HG03442 (cell line): ENCODE measurements at regions not wholly inside any gene's neighbourhood (a gene's known extent, or its start where the extent isn't known, plus 50 kb on each side); places are given as distances from the start of the nearest gene placed in this dataset.

Experiments used
- ATAC-seq: cut with Tn5 transposase; IDR thresholded peaks from one replicate; pipeline ENCODE4 v1.9.1; 2021; ENCODE audit warnings: mild to moderate bottlenecking, moderate library complexity; ENCODE audit not compliant: unreplicated experiment

DNA sequence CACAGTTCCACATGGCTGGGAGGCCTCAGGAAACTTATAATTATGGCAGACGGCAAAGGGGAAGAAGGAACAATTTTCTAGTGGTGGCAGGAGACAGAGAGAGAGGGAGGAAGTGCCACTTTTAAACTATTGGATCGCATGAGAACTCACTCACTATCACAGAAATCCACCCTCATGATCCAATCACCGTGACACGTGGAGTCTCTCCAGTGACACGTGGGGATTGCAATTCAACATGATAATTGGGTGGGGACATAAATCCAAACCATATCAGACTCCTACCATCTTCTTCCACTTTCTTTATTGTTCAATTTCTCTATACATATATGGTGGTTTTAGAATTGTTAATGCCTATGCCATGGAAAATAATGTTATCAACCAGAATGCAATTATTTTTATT lies 103.7 kb upstream of the SYT1 start:
- ATAC-seq = no peak

GRCh38 chr12:78764913-78765312 lies 99.7 kb upstream of the SYT1 start:
- no peak for ATAC-seq

GRCh38 chr12:78767264-78767981 lies 97.2 kb upstream of the SYT1 start:
- no peak for ATAC-seq

GRCh38 chr12:78778339-78778738 lies 86.2 kb upstream of the SYT1 start:
- no peak for ATAC-seq

- ATAC-seq = no peak
Measured at GRCh38 chr12:78787576-78787975, 77.0 kb upstream of the SYT1 start.

GRCh38 chr12:78790148-78790547 lies 74.4 kb upstream of the SYT1 start:
- no peak for ATAC-seq

GRCh38 chr12:78792052-78792698 lies 72.4 kb upstream of the SYT1 start:
- no peak for ATAC-seq

- no peak for ATAC-seq
Measured at GRCh38 chr12:78793491-78793890, 71.1 kb upstream of the SYT1 start.

- ATAC-seq = no peak
Measured at GRCh38 chr12:78793982-78794381, 70.6 kb upstream of the SYT1 start.

- no peak for ATAC-seq
Measured at GRCh38 chr12:78795934-78796445, 68.6 kb upstream of the SYT1 start.

GRCh38 chr12:78797196-78797931 lies 67.2 kb upstream of the SYT1 start:
- no peak for ATAC-seq

DNA sequence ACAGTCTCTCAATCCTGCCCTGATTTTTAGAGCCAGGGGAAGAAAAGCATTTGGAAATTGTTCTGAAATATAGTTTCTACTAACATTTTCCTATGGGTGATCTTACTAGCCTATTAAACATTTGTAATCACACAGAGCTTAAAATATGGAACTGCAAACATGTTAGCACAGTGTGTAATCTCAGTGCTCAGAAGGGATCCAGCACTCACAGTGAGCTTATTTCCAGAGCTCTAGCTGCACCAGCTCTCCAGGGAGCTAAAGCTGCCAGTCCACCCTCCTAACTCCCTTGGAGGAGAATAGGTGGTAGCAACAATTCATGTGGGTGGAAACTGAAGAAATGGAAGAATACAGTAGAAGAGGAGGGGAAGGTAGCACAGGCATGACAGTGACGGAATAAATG lies 64.9 kb upstream of the SYT1 start:
- ATAC-seq = no peak

DNA sequence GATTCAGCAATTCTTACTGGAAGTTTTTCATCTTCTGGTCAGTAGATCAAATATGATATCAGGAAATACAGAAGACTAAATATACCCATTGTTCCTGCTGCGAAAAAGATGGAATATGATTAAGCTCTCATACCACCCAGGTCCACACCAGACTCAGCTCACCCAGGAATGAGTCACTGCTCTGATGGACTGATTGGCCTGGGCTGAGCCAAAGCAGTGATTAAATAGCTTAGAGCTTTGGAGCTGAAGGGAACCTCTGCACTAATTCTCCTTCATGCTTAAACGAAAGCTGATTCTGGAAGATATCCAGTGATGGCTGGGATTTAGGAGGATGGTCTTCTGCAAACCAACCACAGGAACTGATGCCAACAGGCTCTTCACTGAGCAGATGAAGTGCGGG lies 62.0 kb upstream of the SYT1 start:
- ATAC-seq = no peak

- no peak for ATAC-seq
Measured at GRCh38 chr12:78804262-78804661, 60.3 kb upstream of the SYT1 start.
